Left kidney (tissue), 1 donor: ENCODE measurements at regions not wholly inside any gene's neighbourhood (a gene's known extent, or its start where the extent isn't known, plus 50 kb on each side); places are given as distances from the start of the nearest gene placed in this dataset.
"Not testable (repeated sequence)": the region's sequence is repeated elsewhere in the genome, so short reads cannot be mapped to it uniquely, and the experiment has no call there.

ENCODE experiments used
- DNase-seq: peaks from one replicate; pipeline ENCODE4 v3.0.0-alpha.2; 2013

- no peak for DNase-seq
Observed at GRCh38 chr5:162624110-162624509, 556.5 kb downstream of the GABRG2 start.

GRCh38 chr5:162637481-162637880, 569.9 kb downstream of the GABRG2 start:
- no peak for DNase-seq

GRCh38 chr5:162638849-162639248, 571.3 kb downstream of the GABRG2 start:
- no peak for DNase-seq

GRCh38 chr5:162641142-162641813, 573.7 kb downstream of the GABRG2 start:
- no peak for DNase-seq

- no peak for DNase-seq
Observed at GRCh38 chr5:162654661-162655405, 587.3 kb downstream of the GABRG2 start.

- DNase-seq = no peak
Observed at GRCh38 chr5:162657076-162657475, 589.5 kb downstream of the GABRG2 start.

GRCh38 chr5:162664846-162665245, 597.3 kb downstream of the GABRG2 start:
- DNase-seq = no peak

- DNase-seq = no peak
Observed at GRCh38 chr5:162668926-162669325, 601.4 kb downstream of the GABRG2 start.

- DNase-seq = no peak
Observed at GRCh38 chr5:162672061-162672460, 604.5 kb downstream of the GABRG2 start.

GRCh38 chr5:162683284-162683683, 615.7 kb downstream of the GABRG2 start:
- DNase-seq = no peak

GRCh38 chr5:162684145-162684544, 616.6 kb downstream of the GABRG2 start:
- DNase-seq = no peak

GRCh38 chr5:162685302-162685701, 617.7 kb downstream of the GABRG2 start:
- no peak for DNase-seq

GRCh38 chr5:162696272-162696671, 628.7 kb downstream of the GABRG2 start:
- DNase-seq = not testable (repeated sequence)

- DNase-seq = no peak
Observed at GRCh38 chr5:162699361-162699760, 631.8 kb downstream of the GABRG2 start.

GRCh38 chr5:162703914-162704313, 636.3 kb downstream of the GABRG2 start:
- peak; percentile 11 for DNase-seq

- DNase-seq = no peak
Observed at GRCh38 chr5:162711244-162711643, 643.7 kb downstream of the GABRG2 start.

- no peak for DNase-seq
Observed at GRCh38 chr5:162719720-162720119, 652.1 kb downstream of the GABRG2 start.

- no peak for DNase-seq
Observed at GRCh38 chr5:162721125-162721524, 653.6 kb downstream of the GABRG2 start.

- no peak for DNase-seq
Observed at GRCh38 chr5:162752612-162753011, 684.8 kb upstream of the CCNG1 start.

GRCh38 chr5:162762119-162762518, 675.3 kb upstream of the CCNG1 start:
- DNase-seq = no peak

GRCh38 chr5:162769019-162769418, 668.4 kb upstream of the CCNG1 start:
- DNase-seq = no peak

- DNase-seq = no peak
Observed at GRCh38 chr5:162785673-162786072, 651.7 kb upstream of the CCNG1 start.

- DNase-seq = no peak
Observed at GRCh38 chr5:162786234-162786633, 651.2 kb upstream of the CCNG1 start.

GRCh38 chr5:162796507-162796906, 640.9 kb upstream of the CCNG1 start:
- no peak for DNase-seq
